Vagina (tissue), 2 donors: ENCODE measurements at regions not wholly inside any gene's neighbourhood (a gene's known extent, or its start where the extent isn't known, plus 50 kb on each side); places are given as distances from the start of the nearest gene placed in this dataset.
"Not testable (repeated sequence)": the region's sequence is repeated elsewhere in the genome, so short reads cannot be mapped to it uniquely, and the experiment has no call there.

Source experiments
- DNase-seq, 2 donors: peaks; one replicate each; pipeline ENCODE4 v3.0.0-alpha.2; 2017; ENCODE audit errors: extremely low spot score in 2 of 2
- H3K27ac ChIP-seq: fragments of 200-600 bp; sonication (generic); one replicate; pipeline ENCODE4 v1.5.1; 2019
- H3K27me3 ChIP-seq: fragments of 200-600 bp; sonication (generic); one replicate; pipeline ENCODE4 v1.5.1; 2019
- H3K36me3 ChIP-seq, 2 donors: fragments of 200-600 bp; sonication (generic); one replicate each; pipeline ENCODE4 v1.5.1; 2017 to 2019
- H3K4me1 ChIP-seq: fragments of 200-600 bp; sonication (generic); one replicate; pipeline ENCODE4 v1.5.1; 2019
- H3K4me3 ChIP-seq, 2 donors: fragments of 200-600 bp; sonication (generic); 1 replicate in 1 of 2; 2 replicates in 1 of 2; pipeline ENCODE4 v1.5.1; 2016 to 2019
- H3K9me3 ChIP-seq: fragments of 200-600 bp; sonication (generic); one replicate; pipeline ENCODE4 v1.5.1; 2019
- POLR2A ChIP-seq, 2 donors: fragments of 450-650 bp; IDR thresholded peaks; one replicate each; pipeline ENCODE4 v1.6.1; 2017; ENCODE audit warnings: antibody characterized with exemption in 2 of 2, mild to moderate bottlenecking in 2 of 2, moderate library complexity in 2 of 2
- POLR2AphosphoS5 ChIP-seq, 2 donors: sonication (generic); formaldehyde crosslinking; IDR thresholded peaks; one replicate each; pipeline ENCODE4 v1.9.0; 2017; ENCODE audit warnings: antibody characterized with exemption in 2 of 2, mild to moderate bottlenecking in 2 of 2, low read depth in 1 of 2; ENCODE audit not compliant: insufficient read depth in 1 of 2
- intact Hi-C: fragments of 100-400 bp; cut with DNase I; formaldehyde crosslinking; loops from one replicate; pipeline ENCODE4 v1.15.1; 2023
- TF ChIP-seq, protein P1 (sequence below), 3 experiments: fragments of 450-650 bp in 2 of 3; fragments of 200-600 bp in 1 of 3; sonication (generic) in 1 of 3; IDR thresholded peaks; one replicate each; pipeline ENCODE4 v1.5.1; 2017 to 2019; ENCODE audit warnings: antibody characterized with exemption in 3 of 3, mild to moderate bottlenecking in 2 of 3, moderate library complexity in 2 of 3

DNA sequence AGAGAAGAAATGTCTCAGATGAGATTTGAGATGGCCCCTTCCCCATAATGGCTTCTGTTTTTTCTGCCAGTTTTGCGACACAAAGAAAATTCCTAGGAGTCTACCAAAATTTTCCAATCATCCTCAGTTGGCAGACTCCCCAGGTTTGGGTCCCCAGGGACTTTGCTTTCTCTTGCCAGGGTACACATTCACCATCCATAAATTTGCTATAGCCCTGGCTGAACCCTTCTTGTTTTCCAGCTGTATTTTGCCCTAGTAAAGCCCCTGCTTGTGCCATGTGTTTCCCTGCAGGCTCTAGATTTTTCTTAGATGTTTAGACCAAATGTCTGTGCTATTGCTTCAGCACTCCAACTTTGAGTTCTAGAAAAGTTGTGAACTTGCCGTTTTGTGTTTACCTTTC lies 283.2 kb downstream of the ANXA1 start:
- no peak for TF ChIP-seq POLR2A (IDR thresholded peaks at IDR 0.05)
- TF ChIP-seq, protein P1, sequence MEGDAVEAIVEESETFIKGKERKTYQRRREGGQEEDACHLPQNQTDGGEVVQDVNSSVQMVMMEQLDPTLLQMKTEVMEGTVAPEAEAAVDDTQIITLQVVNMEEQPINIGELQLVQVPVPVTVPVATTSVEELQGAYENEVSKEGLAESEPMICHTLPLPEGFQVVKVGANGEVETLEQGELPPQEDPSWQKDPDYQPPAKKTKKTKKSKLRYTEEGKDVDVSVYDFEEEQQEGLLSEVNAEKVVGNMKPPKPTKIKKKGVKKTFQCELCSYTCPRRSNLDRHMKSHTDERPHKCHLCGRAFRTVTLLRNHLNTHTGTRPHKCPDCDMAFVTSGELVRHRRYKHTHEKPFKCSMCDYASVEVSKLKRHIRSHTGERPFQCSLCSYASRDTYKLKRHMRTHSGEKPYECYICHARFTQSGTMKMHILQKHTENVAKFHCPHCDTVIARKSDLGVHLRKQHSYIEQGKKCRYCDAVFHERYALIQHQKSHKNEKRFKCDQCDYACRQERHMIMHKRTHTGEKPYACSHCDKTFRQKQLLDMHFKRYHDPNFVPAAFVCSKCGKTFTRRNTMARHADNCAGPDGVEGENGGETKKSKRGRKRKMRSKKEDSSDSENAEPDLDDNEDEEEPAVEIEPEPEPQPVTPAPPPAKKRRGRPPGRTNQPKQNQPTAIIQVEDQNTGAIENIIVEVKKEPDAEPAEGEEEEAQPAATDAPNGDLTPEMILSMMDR (IDR thresholded peaks at IDR 0.05) = no peak
- no peak for TF ChIP-seq POLR2AphosphoS5 (IDR thresholded peaks at IDR 0.05; ENCODE audit: insufficient read depth in 1 of 2, low read depth in 1 of 2)
- H3K9me3 ChIP-seq = no peaks in the 10 kb centered on the region
- H3K27me3 ChIP-seq = no peaks in the 10 kb centered on the region
- H3K36me3 ChIP-seq = no peaks in the 10 kb centered on the region
- no peak overlapping the region for H3K4me3 ChIP-seq
- H3K4me1 ChIP-seq = no peaks in the 10 kb centered on the region
- no peak overlapping the region for H3K27ac ChIP-seq
- intact Hi-C loops = no loop called here
- no peak for DNase-seq

DNA sequence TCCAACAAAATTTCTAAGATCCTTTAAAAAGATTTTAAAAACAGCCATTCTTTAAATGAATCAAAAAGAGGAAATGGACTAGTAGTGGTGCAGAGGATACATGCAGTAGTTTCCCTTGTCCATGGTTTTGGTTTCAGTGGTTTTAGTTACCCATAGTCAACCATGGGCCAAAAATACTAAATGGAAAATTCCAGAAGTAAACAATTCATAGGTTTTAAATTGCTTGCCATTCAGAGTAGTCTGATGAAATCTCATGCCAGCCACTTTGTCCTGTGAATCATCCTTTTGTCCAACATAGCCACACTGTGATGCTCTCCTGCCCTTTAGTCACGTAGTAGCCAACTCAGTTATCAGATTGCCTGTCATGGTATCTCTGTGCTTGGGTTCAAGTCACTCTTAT lies 286.1 kb downstream of the ANXA1 start:
- intact Hi-C loops = no loop called here

DNA sequence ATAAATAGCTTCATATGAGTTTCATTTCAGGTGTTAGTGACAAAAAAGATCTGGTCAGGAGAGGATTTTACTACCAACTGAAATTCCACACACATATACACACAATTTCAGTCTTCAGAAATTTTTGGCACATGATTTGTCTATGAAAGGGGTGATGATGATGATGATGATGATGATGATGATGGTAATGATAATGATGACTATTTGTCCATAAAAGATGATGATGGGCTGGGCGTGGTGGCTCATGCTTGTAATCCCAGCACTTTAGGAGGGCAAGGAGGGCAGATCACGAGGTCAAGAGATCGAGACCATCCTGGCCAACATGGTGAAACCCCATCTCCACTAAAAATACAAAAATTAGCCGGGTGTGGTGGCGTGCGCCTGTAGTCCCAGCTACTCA lies 288.2 kb downstream of the ANXA1 start:
- H3K27ac ChIP-seq, H3K9me3 ChIP-seq, H3K4me3 ChIP-seq, intact Hi-C loops, H3K36me3 ChIP-seq, DNase-seq, H3K4me1 ChIP-seq, H3K27me3 ChIP-seq: not testable (repeated sequence)

More for the DNA sequence above, 286.1 kb downstream of the ANXA1 start:
- no peak overlapping the region for H3K27ac ChIP-seq
- H3K4me3 ChIP-seq = no peak overlapping the region
- H3K4me1 ChIP-seq = no peaks in the 10 kb centered on the region
- TF ChIP-seq, protein P1 (IDR thresholded peaks at IDR 0.05) = no peak
- TF ChIP-seq POLR2AphosphoS5 (IDR thresholded peaks at IDR 0.05; ENCODE audit: insufficient read depth in 1 of 2, low read depth in 1 of 2) (no peak), POLR2A (IDR thresholded peaks at IDR 0.05) (no peak)
- DNase-seq = no peak
- no peaks in the 10 kb centered on the region for H3K9me3 ChIP-seq
- no peaks in the 10 kb centered on the region for H3K27me3 ChIP-seq
- no peaks in the 10 kb centered on the region for H3K36me3 ChIP-seq

DNA sequence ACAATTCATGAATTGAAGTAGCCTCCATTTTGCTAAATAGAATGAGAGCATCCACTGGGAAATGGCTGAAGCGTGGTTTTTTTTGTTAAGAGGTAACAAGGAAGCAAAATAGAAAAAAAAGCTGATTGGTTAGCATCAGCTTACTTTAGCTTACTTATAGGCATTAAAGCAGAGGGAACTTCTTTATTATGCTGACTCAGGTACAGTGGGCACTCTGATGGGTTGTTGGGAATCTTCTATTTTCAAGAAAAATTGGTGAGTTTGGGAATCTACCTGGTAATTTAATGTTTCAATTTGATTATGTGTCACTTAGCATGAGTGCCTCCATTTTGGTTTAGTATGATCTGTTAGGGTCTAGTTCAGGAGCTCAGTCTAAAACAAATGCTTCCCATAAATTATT lies 289.6 kb downstream of the ANXA1 start:
- Histone ChIP-seq H3K36me3 (no peaks in the 10 kb centered on the region), H3K27me3 (no peaks in the 10 kb centered on the region)
- intact Hi-C loops = no loop called here

DNA sequence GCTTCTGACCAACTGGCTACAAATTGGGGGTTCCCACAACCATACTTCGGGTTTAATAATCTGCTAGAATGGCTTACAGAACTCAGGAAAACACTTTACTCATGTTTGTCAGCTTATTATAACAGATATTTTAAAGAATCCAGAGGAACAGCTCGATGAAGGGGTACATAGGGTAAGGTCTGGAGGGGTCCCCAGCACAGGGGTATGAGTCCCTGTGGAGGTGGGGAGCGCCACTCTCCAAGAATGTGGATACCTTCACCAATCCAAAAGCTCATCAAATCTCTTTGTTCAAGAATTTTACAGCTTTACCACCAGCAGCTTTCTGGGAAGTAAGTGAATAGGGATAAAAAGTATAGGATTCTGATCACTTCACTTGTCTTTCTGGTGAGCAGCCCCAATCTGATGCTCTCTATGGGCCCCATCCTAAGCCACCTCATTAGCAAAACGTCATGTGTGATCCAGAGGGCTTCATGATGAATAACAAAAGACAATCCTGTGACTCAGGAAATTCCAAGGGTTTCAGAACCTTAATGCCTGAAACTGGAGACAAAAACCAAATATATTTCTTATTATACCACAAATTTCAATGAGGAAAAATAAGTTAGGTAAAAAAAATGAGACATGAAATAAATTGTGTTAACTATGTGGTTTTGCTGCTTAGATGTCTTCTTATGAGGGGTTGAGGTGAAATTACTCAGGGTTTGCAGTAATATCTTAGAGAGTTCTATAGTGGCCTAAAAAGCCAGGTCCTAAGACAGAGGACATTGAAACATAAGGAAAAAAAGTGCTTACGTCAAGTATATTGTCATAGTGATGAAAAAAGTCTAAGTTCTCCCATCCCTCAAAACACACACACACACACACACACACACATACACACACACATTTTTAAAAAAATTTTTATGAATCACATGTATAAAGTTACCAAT lies 290.5 kb downstream of the ANXA1 start:
- Histone ChIP-seq H3K4me1 (no peaks in the 10 kb centered on the region), H3K36me3 (no peaks in the 10 kb centered on the region), H3K27ac (no peak overlapping the region), H3K27me3 (no peaks in the 10 kb centered on the region), H3K4me3 (no peak overlapping the region), H3K9me3 (no peaks in the 10 kb centered on the region)
- TF ChIP-seq POLR2A (IDR thresholded peaks at IDR 0.05) (no peak), POLR2AphosphoS5 (IDR thresholded peaks at IDR 0.05; ENCODE audit: insufficient read depth in 1 of 2, low read depth in 1 of 2) (no peak)
- TF ChIP-seq, protein P1 (IDR thresholded peaks at IDR 0.05) = no peak
- intact Hi-C loops = no loop called here
- no peak for DNase-seq

More for the DNA sequence above, 289.6 kb downstream of the ANXA1 start:
- Histone ChIP-seq H3K4me3 (no peak overlapping the region), H3K4me1 (no peaks in the 10 kb centered on the region), H3K27ac (no peak overlapping the region), H3K9me3 (no peaks in the 10 kb centered on the region)
- no peak for TF ChIP-seq POLR2AphosphoS5 (IDR thresholded peaks at IDR 0.05; ENCODE audit: insufficient read depth in 1 of 2, low read depth in 1 of 2)
- TF ChIP-seq, protein P1 (IDR thresholded peaks at IDR 0.05) = no peak
- TF ChIP-seq POLR2A (IDR thresholded peaks at IDR 0.05) = no peak
- no peak for DNase-seq
